ENCODE measurements at regions not wholly inside any gene's neighbourhood (a gene's known extent, or its start where the extent isn't known, plus 50 kb on each side); places are given as distances from the start of the nearest gene placed in this dataset.

GRCh38 chr3:36197151-36197550 is 183.2 kb upstream of the STAC start:
- no peak for DNase-seq

GRCh38 chr3:36201546-36201945 is 178.8 kb upstream of the STAC start:
- DNase-seq, result no peak

DNA sequence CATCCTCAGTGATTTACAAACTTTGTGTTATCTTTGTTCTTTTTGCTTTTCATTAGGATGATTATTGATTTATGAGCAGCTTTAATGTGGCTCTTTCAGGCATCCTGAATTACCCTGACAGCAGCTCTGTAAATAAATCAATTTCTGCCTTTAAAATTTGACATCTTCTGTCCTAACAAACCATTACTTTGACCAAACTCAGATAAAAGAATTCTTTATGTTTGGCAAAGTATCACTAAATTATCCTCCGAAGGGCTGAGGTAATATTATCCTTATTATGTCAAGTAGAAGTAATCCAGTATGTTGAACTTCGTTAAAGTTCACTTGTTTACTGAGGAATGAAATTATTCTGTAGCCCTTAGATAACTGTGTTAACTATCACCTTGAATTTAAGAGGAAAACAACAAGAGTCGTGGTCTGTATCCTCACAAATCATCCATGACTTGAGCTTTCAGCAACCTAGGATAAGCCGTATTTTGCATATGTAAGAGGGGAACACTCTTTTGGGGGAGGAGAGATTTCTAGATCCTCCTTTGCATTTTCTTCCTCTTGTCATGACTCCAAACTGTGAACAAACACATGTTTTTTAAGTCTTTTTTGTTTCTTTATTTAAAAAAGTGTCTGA is 173.2 kb upstream of the STAC start:
- no peak for DNase-seq

- no peak for DNase-seq
These were observed 169.3 kb upstream of the STAC start for GRCh38 chr3:36210840-36211651.

DNA sequence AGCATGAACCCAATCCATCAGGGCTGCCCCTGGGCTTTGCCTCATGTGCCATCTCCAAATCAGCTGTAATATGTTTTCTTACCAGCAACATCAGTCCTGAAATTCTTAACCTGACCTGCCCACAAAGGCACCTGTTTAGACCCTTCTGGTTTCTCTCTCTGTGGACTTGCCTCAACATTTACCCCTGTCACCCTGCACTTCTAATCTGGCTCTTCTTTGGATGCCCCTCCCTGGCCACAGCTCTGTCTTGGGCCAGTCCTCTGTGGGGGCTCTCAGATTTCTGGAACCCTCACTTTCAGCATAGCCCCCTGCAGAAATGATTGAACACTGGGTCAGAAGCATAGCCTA is 168.7 kb upstream of the STAC start:
- no peak for DNase-seq

GRCh38 chr3:36212251-36212650 is 168.1 kb upstream of the STAC start:
- no peak for DNase-seq

GRCh38 chr3:36214460-36214859 is 165.8 kb upstream of the STAC start:
- no peak for DNase-seq

- no peak for DNase-seq
These were observed 165.1 kb upstream of the STAC start for GRCh38 chr3:36215241-36215640.

- DNase-seq, result no peak
These were observed 160.9 kb upstream of the STAC start for GRCh38 chr3:36219398-36219797.

- no peak for DNase-seq
These were observed 160.1 kb upstream of the STAC start for GRCh38 chr3:36220173-36220572.

GRCh38 chr3:36221975-36222374 is 158.3 kb upstream of the STAC start:
- DNase-seq, result no peak

- DNase-seq, result no peak
These were observed 152.3 kb upstream of the STAC start for GRCh38 chr3:36227980-36228379.

GRCh38 chr3:36229496-36229895 is 150.8 kb upstream of the STAC start:
- no peak for DNase-seq

DNA sequence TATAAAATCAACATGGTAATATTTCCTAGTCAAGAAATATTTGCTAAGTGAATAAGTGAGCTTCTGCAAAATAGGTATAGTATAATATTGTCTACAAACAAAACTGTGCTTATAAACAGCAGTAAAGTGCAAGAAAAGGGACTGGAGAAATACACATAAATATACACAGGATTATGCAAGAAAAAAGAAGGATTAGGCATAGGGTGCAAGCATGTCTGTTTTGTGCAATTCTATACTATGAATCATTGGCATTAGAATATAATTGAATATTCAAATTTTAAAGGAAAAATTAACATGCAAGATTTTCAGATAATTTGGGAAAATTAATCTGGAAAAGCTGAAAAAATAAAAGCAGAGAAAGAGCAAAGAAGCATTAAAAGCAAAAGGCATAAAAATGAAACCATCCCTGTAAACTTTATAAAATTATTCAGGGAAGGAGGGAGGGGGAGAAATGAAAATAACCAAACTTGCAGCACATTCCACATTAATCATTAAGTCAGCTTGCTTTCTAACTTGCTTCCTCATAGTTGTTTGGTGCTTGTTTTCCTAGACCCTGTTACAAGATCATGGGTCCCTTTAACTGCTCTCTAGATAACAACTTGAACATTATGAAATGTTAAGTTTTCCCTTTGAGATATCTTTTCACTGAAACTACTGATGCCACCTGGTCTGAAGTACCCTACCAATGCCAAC is 147.4 kb upstream of the STAC start:
- DNase-seq, result no peak

DNA sequence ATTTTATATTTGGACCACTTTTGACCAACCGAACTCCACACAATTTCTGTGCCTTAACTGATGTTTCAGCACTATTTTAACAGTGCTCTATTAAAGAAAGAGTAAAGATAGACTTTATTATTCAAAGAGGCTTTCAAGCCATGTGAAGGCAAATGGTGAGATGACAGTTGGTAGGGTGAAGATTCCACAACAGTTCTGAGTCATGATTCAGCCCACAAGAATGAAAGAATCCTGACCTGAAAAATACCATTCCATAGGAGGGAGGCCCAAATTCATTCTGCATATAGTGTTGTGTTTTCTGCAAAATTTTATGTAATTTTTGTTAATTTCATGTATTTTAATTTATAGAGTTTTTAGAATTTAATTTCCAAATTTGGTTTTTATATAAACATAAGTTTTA is 135.6 kb upstream of the STAC start:
- no peak for DNase-seq

DNA sequence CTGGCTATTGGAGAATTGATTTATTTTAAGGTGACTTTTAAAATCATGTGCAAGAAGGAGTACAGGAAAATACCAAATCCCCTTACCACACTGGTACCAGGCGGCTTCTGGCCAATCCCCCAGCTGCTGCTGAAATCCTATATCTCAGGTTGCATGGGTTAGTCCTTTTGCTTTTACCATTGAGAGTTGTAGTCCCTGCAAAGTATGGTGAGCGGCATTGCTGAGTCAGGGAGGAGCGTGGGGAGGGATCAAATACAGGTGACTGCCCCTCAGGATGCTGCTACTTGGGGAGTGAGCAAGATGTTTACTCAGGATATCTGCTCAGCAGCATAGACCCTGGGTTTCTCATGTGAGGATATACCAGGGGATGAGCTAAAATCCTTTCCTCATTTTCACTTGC is 131.9 kb upstream of the STAC start:
- DNase-seq, result no peak

DNA sequence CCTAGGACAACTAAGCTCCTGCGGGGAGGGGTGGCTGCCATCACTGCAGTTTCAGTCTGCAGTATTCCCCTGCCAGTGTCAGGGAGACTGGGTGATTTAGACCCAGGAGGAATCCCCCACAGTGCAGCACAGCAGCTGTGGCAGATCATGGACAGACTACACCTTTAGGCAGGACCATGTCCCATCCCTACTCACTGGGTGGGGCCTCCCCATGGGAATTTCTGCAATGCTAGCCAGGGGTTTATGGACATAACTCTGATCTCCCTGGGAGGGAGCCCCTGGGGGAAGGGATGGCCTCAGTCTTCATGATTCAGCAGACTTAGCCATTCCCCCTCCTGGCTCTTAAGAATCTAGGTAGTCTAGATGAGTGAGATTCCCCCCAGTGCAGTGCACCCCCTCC is 130.1 kb upstream of the STAC start:
- no peak for DNase-seq

GRCh38 chr3:36257158-36257852 is 123.0 kb upstream of the STAC start:
- no peak for DNase-seq

- DNase-seq, result no peak
These were observed 121.9 kb upstream of the STAC start for GRCh38 chr3:36258421-36258820.

- no peak for DNase-seq
These were observed 120.7 kb upstream of the STAC start for GRCh38 chr3:36259580-36259979.

GRCh38 chr3:36269274-36269673 is 111.0 kb upstream of the STAC start:
- no peak for DNase-seq

DNA sequence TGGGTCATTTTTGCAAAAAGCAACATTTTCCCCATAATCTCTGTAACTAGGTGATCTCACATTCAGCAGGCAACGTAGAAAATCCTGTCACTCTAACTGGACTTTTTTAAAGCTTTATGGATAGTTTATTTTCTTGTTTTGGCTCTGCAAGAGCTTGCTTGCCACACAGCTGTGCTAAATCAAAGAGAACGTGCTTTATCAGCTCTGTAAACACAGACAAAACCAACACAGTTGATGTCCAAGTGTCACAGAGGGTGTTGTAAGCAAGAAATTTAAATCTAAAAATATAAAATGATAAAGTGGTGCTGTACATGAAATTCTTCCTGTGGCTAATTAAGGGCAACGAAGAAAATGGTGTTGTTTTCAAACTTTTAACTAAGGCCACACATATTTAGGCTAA is 97.5 kb upstream of the STAC start:
- no peak for DNase-seq

DNA sequence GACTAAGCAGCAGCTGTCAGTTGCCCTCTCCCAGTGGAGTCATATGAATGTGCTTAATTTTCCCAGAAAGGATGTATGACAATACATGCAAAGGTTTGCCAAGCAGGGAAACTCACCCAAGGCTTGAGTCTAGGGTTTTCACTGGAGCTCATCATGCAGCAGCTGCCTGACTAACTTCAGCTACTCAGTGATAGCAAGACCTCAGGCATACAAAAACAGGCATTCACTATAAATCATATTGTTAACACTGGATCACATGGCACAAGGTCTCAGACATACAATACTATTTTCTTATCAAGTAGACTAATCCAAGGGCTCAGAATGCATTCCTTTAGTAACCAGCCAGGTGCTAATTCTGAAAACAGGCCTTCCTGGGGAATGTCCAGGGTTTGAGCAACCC is 85.0 kb upstream of the STAC start:
- no peak for DNase-seq

DNA sequence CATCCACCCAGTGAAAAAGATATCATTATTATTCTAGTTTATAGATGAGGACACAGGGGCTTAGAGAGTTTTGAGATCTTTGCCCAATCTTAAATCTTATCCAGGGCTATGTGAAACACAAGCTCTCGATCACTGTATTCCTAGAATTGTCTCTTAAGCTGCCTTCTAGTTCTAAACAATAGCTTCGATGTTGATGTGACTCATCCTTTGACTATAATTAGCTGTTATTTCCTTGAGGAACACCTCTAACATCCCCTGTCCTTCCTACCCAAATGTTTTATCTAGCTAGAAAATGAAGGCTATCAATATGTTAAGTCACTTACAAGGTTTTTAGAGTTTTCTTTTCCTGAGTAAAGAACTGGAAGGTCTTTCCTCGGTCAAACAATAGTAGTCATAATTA is 83.1 kb upstream of the STAC start:
- no peak for DNase-seq
